ENCODE measurements at regions not wholly inside any gene's neighbourhood (a gene's known extent, or its start where the extent isn't known, plus 50 kb on each side); places are given as distances from the start of the nearest gene placed in this dataset.

DNA sequence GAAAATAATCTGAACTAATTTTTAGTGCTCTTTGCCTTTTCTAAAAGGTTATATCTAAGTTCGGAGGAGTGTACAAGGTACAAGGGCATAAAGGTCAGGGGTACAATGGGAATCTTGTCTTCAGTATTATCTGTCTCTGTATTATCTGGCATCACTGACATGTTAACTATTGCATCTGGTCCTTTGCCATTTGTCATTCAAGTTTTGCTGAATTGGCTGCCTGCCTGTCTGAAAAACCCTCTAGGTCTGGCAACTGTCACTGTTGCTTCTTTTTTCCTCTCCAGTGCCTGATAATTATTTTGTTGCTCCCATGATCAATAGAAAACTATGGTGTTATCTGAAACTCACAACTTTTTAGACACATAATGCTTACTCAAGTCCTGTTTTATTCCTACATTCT lies 112.5 kb upstream of the STK26 start:
- no peak for DNase-seq

DNA sequence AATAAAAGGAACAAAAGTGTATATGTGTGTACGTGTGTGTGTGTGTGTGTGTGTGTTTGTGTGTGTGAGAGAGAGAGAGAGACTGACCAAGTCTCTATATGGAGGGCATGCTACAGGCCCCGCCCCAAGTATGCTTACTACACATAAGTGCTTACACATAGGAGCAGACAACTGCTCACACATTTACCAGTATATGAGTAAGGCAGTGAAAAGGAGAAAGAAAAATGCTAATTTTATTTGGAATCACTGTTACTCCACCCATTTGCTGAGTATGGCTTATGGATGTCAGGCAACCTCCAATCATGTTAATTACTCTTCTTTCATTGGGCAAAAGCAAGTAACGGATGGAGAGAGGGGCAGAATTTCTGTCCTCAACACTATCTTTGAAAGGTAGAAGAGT lies 107.6 kb upstream of the STK26 start:
- DNase-seq = no peak

DNA sequence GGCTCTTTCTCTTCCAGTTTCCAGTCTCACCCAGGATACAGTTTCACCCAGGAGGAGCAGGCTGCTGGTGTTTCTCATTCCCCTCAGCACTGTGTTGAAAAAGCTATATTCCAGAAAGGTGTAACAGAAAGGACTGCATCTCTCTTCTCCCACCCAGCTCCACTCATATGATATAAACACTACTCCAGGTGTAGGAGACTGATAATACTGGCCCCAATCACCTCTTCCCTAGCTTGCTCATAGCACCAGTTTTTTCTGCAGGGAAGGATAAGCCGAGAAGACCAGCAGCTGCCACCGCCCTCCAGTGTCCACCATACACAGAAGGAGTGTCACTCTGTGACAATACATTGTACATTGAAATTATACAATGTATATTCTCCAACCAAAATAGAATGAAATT lies 105.5 kb upstream of the STK26 start:
- DNase-seq = no peak

DNA sequence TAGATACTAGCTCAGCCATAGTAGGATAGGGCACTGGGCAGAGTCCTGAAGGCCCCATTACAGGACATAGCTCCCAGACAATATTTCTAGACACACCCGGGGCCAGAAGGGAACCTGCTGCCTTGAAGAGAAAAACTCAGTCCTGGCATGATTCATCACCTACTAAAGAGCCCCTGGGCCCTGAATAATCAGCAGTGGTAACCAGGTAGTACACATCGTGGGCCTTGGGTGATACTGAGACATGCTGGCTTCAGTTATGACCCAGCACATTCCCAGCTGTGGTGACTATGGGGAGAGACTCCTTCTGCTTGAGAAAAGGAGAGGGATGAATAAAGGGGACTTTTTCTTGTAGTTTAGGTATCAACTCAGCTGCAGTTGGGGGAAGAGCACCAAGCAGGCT lies 104.3 kb upstream of the STK26 start:
- no peak for DNase-seq

DNA sequence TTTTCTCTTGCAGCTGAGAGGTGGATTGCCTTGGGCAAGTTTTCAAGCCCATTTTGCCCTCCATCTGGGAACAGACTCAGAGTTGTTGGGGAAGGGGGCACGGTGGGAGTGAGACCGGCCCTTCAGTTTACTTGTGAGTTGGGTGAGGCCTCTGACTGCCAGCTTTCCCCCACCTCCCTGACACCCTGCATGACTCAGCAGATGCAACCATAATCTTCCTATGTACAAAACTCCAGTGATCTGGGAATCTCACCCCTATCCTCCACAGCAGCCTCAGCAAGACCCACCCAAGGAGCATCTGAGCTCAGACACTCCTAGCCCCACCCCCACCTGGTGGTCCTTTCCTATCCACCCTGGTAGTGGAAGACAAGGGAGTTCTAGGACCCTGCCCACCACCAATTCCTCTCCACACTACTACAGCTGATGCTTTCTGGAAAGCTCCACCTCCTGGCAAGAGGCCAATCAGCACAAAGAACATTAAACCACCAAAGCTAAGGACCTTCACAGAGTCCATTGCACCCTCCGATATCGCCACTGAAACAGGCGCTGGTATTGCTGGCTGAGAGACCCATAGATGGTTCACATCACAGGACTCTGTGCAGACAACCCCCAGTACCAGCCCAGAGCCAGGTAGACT lies 99.4 kb upstream of the STK26 start:
- no peak for DNase-seq

DNA sequence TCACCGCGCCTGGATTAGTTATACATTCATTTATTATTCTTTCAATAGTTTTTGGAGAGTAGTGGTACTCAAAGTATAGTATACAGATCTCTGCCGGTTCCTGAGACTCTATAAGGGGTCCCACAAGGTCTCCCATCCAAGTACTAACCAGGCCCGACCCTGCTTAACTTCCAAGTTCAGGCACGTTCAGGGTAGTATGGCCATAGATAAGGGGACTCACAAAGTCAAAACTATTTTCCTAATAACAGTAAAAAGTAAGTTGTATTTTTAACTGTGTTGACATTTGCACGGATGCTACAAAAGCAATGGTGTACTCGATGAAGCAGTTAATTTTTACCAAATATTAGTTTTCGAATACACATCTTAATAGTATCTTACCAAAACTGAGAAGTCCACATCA lies 84.4 kb upstream of the STK26 start:
- no peak for DNase-seq

DNA sequence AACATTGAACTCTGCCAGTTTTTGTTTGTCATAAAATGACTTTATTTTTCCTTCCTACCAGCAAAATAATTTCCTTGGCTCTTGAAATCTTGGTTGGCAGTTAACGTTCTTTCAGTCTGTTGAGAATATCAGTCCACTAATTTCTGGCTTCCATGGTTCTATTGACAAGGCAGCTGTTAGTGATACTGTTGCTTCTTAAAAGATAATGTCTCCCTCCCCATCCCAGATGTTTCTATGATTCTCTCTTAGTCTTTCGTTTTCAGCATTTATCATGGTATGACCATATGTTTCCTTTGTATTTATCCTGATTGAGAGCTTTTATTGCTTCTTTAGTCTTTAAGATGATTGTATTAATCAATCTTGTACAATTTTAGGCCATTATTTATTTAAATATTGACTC lies 81.1 kb upstream of the STK26 start:
- DNase-seq = no peak

DNA sequence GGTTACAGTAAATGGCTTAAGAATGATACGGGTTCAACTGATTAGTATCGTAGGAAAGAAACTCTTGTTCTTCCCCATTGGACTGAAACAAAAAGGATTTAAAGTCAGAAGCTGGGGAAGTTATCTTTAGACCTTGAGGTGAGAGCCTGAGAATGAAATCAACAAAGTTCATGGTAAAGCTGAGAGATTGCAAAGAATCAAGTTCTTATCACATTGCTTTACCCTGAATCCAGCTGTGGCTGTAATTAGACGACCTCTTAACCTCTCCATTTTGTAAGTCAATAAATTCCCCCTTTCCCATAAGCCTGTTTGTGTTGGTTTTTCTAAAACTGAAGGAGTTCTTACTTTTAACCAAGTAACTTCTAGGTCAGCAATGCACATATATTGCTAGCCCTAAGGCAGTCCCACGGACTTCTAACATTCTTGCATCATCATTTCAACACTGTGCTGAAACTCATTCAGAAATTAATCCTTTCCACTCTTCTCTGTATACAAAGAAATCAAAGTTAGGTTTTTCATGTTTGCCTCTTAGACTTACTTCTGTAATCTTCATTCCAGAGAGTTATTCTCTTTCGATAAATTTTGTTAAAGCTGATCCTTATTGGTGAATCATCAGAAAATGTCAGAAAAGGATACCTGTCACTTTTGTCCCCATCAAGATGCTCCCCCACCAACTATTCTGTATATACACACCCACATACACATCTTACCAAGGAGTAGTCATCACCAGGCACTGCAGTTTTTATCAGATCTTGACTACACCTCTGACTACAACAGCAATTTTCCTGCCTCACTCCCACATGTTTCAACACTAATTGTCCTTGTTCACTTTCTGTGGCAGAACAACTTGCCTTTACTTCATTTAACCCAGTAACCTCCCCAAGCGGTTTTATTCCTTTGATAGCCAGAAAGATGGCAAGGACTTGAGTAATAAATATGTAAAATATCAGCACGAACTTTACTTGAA lies 77.9 kb upstream of the STK26 start:
- DNase-seq = peak; percentile 10

DNA sequence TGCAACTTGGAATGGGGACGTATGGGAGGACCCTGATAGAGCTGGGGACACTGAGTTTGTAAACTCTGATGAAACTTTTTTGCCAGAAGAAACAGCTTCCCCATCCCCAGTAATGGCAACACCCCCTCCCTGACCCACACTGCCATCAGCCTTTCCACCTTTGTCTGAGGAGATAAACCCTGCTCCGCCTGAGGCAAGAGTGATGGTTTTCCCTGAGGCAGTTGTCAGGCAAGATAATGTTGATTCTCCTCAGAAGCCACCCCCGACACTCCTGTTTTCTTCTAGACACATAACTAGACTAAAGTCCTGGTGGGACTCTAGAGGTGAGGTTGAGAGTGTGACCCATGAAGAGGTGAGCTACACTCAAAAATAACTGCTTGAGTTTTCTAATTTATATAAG lies 71.9 kb upstream of the STK26 start:
- no peak for DNase-seq

DNA sequence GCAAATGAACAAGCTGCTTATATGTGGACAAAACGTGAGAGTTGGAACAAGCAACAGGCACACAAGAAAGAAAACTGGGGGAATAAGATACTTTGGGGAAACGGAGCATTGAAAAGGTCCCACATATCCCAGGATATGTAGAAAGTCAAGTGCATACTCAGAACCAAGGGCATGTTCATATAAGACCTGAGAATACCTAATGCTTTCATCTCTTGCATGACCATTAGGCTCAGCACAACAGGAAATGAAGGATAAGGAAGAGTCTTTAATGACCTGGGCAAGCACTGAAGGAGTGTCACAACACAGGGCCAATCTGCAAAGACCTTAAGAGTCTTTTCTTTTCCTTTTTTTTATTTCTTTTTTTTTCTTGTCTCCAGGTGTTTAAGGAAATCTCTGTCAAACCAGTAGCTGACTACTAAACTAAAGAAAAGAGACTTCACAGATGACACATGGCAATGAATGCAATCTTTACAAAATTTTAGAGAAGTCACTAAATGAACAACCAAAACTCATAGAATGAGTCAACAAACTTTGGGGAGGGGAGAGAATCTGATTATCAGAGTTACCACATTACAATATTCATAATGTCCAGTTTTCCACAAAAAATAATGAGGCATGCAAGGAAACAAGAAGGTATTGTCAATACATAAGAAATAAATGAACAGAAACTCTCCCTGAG lies 67.9 kb upstream of the STK26 start:
- DNase-seq = no peak

DNA sequence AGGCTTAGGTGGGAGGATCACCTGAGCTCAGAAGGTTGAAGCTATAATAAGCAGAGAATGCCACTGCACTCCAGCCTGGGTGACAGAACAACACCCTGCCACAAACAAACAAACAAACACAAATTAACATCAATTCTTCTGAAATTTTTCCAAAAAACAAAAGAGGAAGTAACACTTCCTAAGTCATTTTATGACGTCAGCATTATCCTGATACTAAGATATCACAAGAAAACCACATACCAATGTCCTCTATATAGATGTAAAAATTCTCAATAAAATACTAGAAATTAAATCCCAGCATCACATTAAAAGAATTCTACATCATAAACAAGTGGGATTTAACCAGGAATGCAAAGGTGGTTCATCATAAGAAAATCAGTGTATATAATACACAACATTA lies 64.4 kb upstream of the STK26 start:
- no peak for DNase-seq

DNA sequence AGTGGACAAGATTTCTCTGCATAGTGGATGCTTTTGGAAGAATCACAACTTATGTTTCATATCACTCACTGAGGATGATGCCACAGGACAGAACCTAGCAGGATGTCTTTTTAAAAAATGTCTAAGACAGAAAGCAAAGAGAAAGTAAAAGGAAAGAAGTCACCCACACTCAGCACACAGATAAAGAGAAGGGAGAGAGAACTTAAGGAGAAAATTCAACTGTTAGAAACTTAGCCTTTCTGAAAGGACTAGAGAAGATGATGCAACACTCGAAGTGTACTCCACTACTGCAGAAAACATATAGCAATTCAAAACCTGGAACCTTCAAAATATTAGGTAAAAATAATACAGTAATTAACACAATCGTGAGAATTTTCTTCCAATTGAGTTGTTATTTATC lies 52.8 kb upstream of the STK26 start:
- no peak for DNase-seq

Measured in NCI-H226 (cell line).